OCI-LY7 (cell line): ENCODE measurements at regions not wholly inside any gene's neighbourhood (a gene's known extent, or its start where the extent isn't known, plus 50 kb on each side); places are given as distances from the start of the nearest gene placed in this dataset.

Experiments used
- BruUV-seq: library from RNA; stranded (reverse); fragments of 400-500 nt; replicated peaks from 2 replicates; lab custom pipeline; 2021; lab: Mats Ljungman, UMichigan
- CTCF ChIA-PET: fragments of 300-600 bp; sonication (Branson Sonifier 250); formaldehyde crosslinking; loops from one replicate; lab custom pipeline; 2022; ENCODE audit warnings: antibody characterized with exemption; ENCODE audit not compliant: unreplicated experiment; lab: Charles Lee
- POLR2A ChIA-PET: fragments of 300-600 bp; sonication (Branson Sonifier 250); formaldehyde crosslinking; loops from one replicate; lab custom pipeline; 2022; ENCODE audit warnings: antibody characterized with exemption; lab: Charles Lee
- DNase-seq: peaks from one replicate; pipeline ENCODE4 v3.0.0-alpha.2; 2015; ENCODE audit warnings: low spot score
- H2AFZ ChIP-seq: fragments of 200-600 bp; sonication (generic), shearing (Covaris generic); 2 replicates; pipeline ENCODE4 v1.6.1; 2014; ENCODE audit warnings: mild to moderate bottlenecking, antibody characterized with exemption, low read length, moderate library complexity
- H3K27ac ChIP-seq: fragments of 200-600 bp; sonication (generic); 2 replicates; pipeline ENCODE4 v1.5.1; 2014; ENCODE audit warnings: mixed run types, low read depth, mild to moderate bottlenecking, moderate library complexity, low read length, inconsistent platforms; ENCODE audit not compliant: poor library complexity, severe bottlenecking
- H3K36me3 ChIP-seq: fragments of 200-600 bp; sonication (generic); 2 replicates; pipeline ENCODE4 v1.6.1; 2014; ENCODE audit warnings: mild to moderate bottlenecking, antibody characterized with exemption, low read length, moderate library complexity, mixed read lengths; ENCODE audit not compliant: insufficient read depth
- H3K4me1 ChIP-seq: fragments of 200-600 bp; sonication (generic); 2 replicates; pipeline ENCODE4 v1.5.1; 2014; ENCODE audit warnings: mild to moderate bottlenecking, low read length; ENCODE audit not compliant: insufficient read depth, poor library complexity, severe bottlenecking
- H3K4me2 ChIP-seq: fragments of 200-600 bp; sonication (generic); 2 replicates; pipeline ENCODE4 v1.6.1; 2014; ENCODE audit warnings: mild to moderate bottlenecking, low read length
- H3K4me3 ChIP-seq: fragments of 200-600 bp; sonication (generic); 2 replicates; pipeline ENCODE4 v1.5.1; 2014; ENCODE audit warnings: mild to moderate bottlenecking, low read depth, low read length; ENCODE audit not compliant: poor library complexity, severe bottlenecking
- H3K79me2 ChIP-seq: fragments of 200-600 bp; sonication (generic); 2 replicates; pipeline ENCODE4 v1.6.1; 2016; ENCODE audit warnings: low read depth, mild to moderate bottlenecking, low read length, moderate library complexity, mixed read lengths; ENCODE audit not compliant: insufficient read depth
- H3K9me2 ChIP-seq: fragments of 200-600 bp; sonication (generic); 2 replicates; pipeline ENCODE4 v1.6.1; 2016; ENCODE audit warnings: mild to moderate bottlenecking, low read length, mixed read lengths; ENCODE audit not compliant: insufficient read depth
- H3K9me3 ChIP-seq: fragments of 200-600 bp; sonication (generic); 2 replicates; pipeline ENCODE4 v1.6.1; 2014; ENCODE audit warnings: mild to moderate bottlenecking, mixed run types, low read length, mixed read lengths
- H4K20me1 ChIP-seq: fragments of 200-600 bp; sonication (generic); 2 replicates; pipeline ENCODE4 v1.6.1; 2014; ENCODE audit warnings: mild to moderate bottlenecking, antibody characterized with exemption, low read length, moderate library complexity, mixed read lengths; ENCODE audit not compliant: insufficient read depth
- CTCF ChIP-seq: fragments of 200-600 bp; sonication (generic); conservative IDR thresholded peaks from 2 replicates; pipeline ENCODE4 v1.5.1; 2014; ENCODE audit warnings: mild to moderate bottlenecking, antibody characterized with exemption, low read length, moderate library complexity, mixed read lengths
- EZH2phosphoT487 ChIP-seq: fragments of 200-600 bp; sonication (generic); IDR thresholded peaks from 2 replicates; pipeline ENCODE4 v1.6.1; 2018; ENCODE audit warnings: low read depth, borderline replicate concordance, mild to moderate bottlenecking, mixed run types, antibody characterized with exemption, low read length, moderate library complexity, mixed read lengths
- intact Hi-C: fragments of 100-400 bp; cut with micrococcal nuclease; formaldehyde crosslinking; loops from one replicate; pipeline ENCODE4 v1.10.0; 2022; ENCODE audit not compliant: unreplicated experiment

- Histone ChIP-seq H3K9me2 (no peaks in the 10 kb centered on the region), H3K27ac (no peak overlapping the region), H3K9me3 (no peaks in the 10 kb centered on the region), H3K79me2 (no peaks in the 10 kb centered on the region), H3K36me3 (no peaks in the 10 kb centered on the region), H2AFZ (no peak overlapping the region), H4K20me1 (no peaks in the 10 kb centered on the region), H3K4me2 (no peak overlapping the region), H3K4me1 (no peaks in the 10 kb centered on the region), H3K4me3 (no peak overlapping the region)
- BruUV-seq, result no TSS peak
- TF ChIP-seq EZH2phosphoT487 (no peak), CTCF (no peak)
- POLR2A ChIA-PET, result no interaction called here
- CTCF ChIA-PET, result no interaction called here
- intact Hi-C loops, result no loop called here
- DNase-seq, result no peak
Measured at GRCh38 chrX:128601706-128602105, 549.5 kb upstream of the ACTRT1 start.

GRCh38 chrX:128599632-128600031, 547.4 kb upstream of the ACTRT1 start:
- Histone ChIP-seq H3K4me2 (no peak overlapping the region), H3K9me3 (no peaks in the 10 kb centered on the region), H2AFZ (no peak overlapping the region), H3K9me2 (no peaks in the 10 kb centered on the region), H4K20me1 (no peaks in the 10 kb centered on the region), H3K36me3 (no peaks in the 10 kb centered on the region), H3K79me2 (no peaks in the 10 kb centered on the region), H3K27ac (no peak overlapping the region), H3K4me3 (no peak overlapping the region), H3K4me1 (no peaks in the 10 kb centered on the region)
- CTCF ChIA-PET, result no interaction called here
- intact Hi-C loops, result no loop called here
- DNase-seq, result no peak
- BruUV-seq, result no TSS peak
- TF ChIP-seq CTCF (no peak), EZH2phosphoT487 (no peak)
- POLR2A ChIA-PET, result no interaction called here

- TF ChIP-seq EZH2phosphoT487, result no peak
- TF ChIP-seq CTCF, result no peak
- ChIA-PET POLR2A (no interaction called here), CTCF (no interaction called here)
- H3K27ac ChIP-seq, result no peak overlapping the region
- H3K4me3 ChIP-seq, result no peak overlapping the region
- intact Hi-C loops, result no loop called here
- DNase-seq, result no peak
- H3K9me2 ChIP-seq, result no peaks in the 10 kb centered on the region
- H4K20me1 ChIP-seq, result no peaks in the 10 kb centered on the region
- H3K9me3 ChIP-seq, result no peaks in the 10 kb centered on the region
- no peak overlapping the region for H2AFZ ChIP-seq
- no peaks in the 10 kb centered on the region for H3K79me2 ChIP-seq
- H3K36me3 ChIP-seq, result no peaks in the 10 kb centered on the region
- no peak overlapping the region for H3K4me2 ChIP-seq
- H3K4me1 ChIP-seq, result no peaks in the 10 kb centered on the region
- BruUV-seq, result no TSS peak
Measured at GRCh38 chrX:128582036-128582435, 529.8 kb upstream of the ACTRT1 start.
